ENCODE measurements at regions not wholly inside any gene's neighbourhood (a gene's known extent, or its start where the extent isn't known, plus 50 kb on each side); places are given as distances from the start of the nearest gene placed in this dataset.
A peak's percentile ranks its signal among the peaks of the same experiment; 100 is the strongest.

GRCh38 chr3:170749765-170750477, 120.1 kb downstream of the RPL22L1 start:
- no peak for FAIRE-seq
- H3K9ac ChIP-seq (ENCODE audit: insufficient read depth in 1 of 2, low read depth in 2 of 2, low read length in 2 of 2), result no peak overlapping the region
- H3K27ac ChIP-seq (ENCODE audit: extremely low read depth, low read depth, low read length), result no peak overlapping the region
- no TSS peak for BruUV-seq (replicated peaks)
- no peaks in the 10 kb centered on the region for H4K20me1 ChIP-seq (replicated peaks; ENCODE audit: control insufficient read depth, insufficient read depth, low read length)
- CTCF ChIA-PET (ENCODE audit: low intra/inter-chr PET ratio), result no interaction called here
- H3K9me3 ChIP-seq (replicated peaks; ENCODE audit: control insufficient read depth, insufficient read depth, low read depth, low read length), result no peaks in the 10 kb centered on the region
- peaks cover 0 to 38% of the 10 kb centered on the region in 2 experiments; a peak in 4 of 5 replicates for H3K4me1 ChIP-seq (replicated peaks in 1 of 2; ENCODE audit: control insufficient read depth in 2 of 2, insufficient read depth in 2 of 2, low read length in 2 of 2)
- no peak overlapping the region for H3K4me3 ChIP-seq
- peak in 1 of 4 experiments; percentile 48 for DNase-seq (ENCODE audit: extremely low read depth in 1 of 4, low spot score in 3 of 4)
- POLR2A ChIA-PET, result interaction anchor here (0.6 to 1.5 kb wide), 5 partner anchors 10 to 166 kb away, joined by 3 to 6 read pairs (median 4); no protein-coding TSS in a partner anchor
- peak; percentile 46; the same call in 2 of the 3 replicates for ATAC-seq
- in situ Hi-C loops (cut with MboI) (no loop called here), intact Hi-C loops (cut with micrococcal nuclease) (no loop called here)
- no peak overlapping the region for H3K4me2 ChIP-seq (ENCODE audit: insufficient read depth, low read length)
- H3K36me3 ChIP-seq (ENCODE audit: control insufficient read depth, insufficient read depth, low read length), result no peaks in the 10 kb centered on the region
- no peaks in the 10 kb centered on the region for H3K27me3 ChIP-seq (ENCODE audit: control insufficient read depth in 2 of 2, insufficient read depth in 2 of 2, low read length in 2 of 2)
- no peaks in the 10 kb centered on the region for H3K79me2 ChIP-seq (ENCODE audit: control insufficient read depth, insufficient read depth, low read length)
- peak overlapping the region; percentile 3; the same call in 1 of the 2 replicates for H2AFZ ChIP-seq (ENCODE audit: low read depth, low read length)
- H3K9me1 ChIP-seq (ENCODE audit: control insufficient read depth, insufficient read depth, low read length), result no peaks in the 10 kb centered on the region
- TF ChIP-seq SMARCE1 (IDR thresholded peaks at IDR 0.05) (peak; percentile 52; the same call in 1 of the 2 replicates), ZNF175 (CRISPR knock-in tag; IDR thresholded peaks at IDR 0.05; ENCODE audit: low read depth) (peak; percentile 47; the same call in 1 of the 2 replicates), CBX5 (IDR thresholded peaks at IDR 0.05; ENCODE audit: borderline replicate concordance, low read depth) (no peak), L3MBTL2 (IDR thresholded peaks at IDR 0.05) (peak; percentile 66), TAL1 (IDR thresholded peaks at IDR 0.05) (0 out of 2 replicates have a peak, but pooled peaks have one; percentile 24), TRIM24 (IDR thresholded peaks at IDR 0.05) (peak in 1 of 2 experiments; percentile 41; a peak in 1 of 4 replicates), HMBOX1 (IDR thresholded peaks at IDR 0.05) (0 out of 2 replicates have a peak, but pooled peaks have one; percentile 6), CTBP1 (IDR thresholded peaks at IDR 0.05; ENCODE audit: borderline replicate concordance) (peak; percentile 41; the same call in 1 of the 2 replicates), RREB1 (CRISPR knock-in tag; IDR thresholded peaks at IDR 0.05) (no peak), DIDO1 (tag; IDR thresholded peaks at IDR 0.05; ENCODE audit: low read depth) (no peak), XRCC4 (IDR thresholded peaks at IDR 0.05; ENCODE audit: extremely low read depth, insufficient read depth, insufficient read length) (no peak), ZBTB34 (CRISPR knock-in tag; IDR thresholded peaks at IDR 0.05) (no peak), HDAC2 (IDR thresholded peaks at IDR 0.05) (0 out of 2 replicates have a peak, but pooled peaks have one; percentile 18), LEF1 (IDR thresholded peaks at IDR 0.05) (no peak), ZNF146 (CRISPR knock-in tag; IDR thresholded peaks at IDR 0.05; ENCODE audit: unreplicated experiment) (no peak)

Data from K562 (cell line).